GM19455 (cell line): ENCODE measurements at regions not wholly inside any gene's neighbourhood (a gene's known extent, or its start where the extent isn't known, plus 50 kb on each side); places are given as distances from the start of the nearest gene placed in this dataset.
"Not testable (repeated sequence)": the region's sequence is repeated elsewhere in the genome, so short reads cannot be mapped to it uniquely, and the experiment has no call there.

Experiments
- ATAC-seq: cut with Tn5 transposase; IDR thresholded peaks from one replicate; pipeline ENCODE4 v1.9.1; 2021; ENCODE audit not compliant: unreplicated experiment

DNA sequence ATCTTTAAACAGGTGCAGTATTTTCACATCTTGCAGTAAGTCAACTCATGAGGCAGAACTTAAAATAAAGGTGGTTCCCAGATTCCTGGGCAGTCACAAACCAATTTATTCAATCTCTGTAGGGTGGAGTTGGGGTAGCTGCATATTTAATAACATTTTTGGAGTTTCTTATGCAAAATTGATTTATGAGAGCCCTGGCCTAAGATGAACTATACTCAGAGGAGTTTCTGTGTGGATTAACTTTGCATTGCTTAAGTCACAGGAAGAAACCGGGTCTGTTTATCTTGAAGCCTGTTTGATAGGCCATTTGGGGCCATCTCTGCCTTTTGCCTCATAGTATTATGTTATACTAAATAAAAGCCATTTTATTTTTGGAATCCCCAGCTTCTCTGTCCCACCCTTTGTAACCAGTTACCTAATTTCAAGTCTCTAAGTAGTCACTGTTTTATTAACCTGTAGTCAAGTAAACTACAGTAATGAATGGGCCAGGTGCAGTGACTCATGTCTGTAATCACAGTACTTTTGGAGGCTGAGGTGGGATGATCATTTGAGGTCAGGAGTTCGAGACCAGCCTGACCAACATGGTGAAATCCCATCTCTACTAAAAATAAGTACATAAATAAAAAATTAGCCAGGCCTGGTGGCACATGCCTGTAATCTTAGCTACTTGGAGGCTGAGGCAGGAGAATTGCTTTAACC lies 104.4 kb upstream of the FAM3C start:
- no peak for ATAC-seq

DNA sequence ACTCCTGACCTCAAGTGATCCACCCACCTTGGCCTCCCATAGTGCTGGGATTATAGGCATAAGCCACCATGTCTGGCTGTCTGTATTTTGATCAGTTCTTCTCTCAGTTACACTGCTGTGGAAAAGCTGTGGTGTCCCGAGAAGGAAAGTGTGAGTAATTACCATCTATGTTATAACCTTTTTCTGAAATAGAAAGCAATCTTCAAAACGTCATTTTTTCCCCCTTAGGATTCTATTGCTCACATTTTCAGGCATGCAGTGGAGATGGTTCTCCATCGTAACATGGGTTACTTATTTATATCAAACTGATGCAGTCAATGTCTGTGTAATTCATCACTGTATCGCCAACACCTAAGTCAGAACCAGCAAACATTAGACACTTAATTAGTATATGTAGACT lies 103.5 kb upstream of the FAM3C start:
- ATAC-seq: no peak

DNA sequence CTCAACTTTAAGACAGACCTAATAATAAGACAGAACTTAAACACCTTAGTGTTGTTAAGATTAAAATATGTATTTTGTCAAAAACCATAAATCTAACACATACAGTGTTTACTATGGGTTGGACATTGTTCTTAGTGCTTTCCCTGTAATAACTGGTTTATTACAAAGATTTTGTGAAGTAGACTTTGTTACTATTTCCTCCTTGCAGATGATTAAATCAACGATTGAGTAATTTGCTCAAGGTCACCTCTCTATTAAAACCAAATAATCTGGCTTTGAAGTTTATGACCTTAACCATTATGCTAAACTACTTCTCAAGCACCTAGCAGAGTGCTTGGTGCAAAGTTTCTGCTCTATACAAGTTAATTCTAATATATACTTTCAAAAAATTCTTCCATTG lies 102.7 kb upstream of the FAM3C start:
- ATAC-seq: no peak

DNA sequence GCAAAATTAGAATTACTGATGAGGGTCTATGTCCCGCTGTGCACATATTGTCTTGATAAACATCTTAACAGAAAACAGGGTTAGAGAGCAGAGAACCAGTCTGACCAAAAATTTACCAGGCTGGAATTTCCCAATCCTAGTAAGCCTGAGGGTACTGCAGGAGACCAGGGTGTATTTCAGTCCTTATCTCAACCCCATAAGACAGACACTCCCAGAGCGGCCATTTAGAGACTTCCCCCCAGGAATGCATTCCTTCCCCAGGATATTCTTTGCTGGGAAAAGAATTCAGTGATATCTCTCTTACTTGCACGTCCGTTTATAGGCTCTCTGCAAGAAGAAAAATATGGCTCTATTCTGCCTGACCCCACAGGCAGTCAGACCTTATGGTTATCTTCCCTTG lies 101.4 kb upstream of the FAM3C start:
- not testable (repeated sequence) for ATAC-seq

DNA sequence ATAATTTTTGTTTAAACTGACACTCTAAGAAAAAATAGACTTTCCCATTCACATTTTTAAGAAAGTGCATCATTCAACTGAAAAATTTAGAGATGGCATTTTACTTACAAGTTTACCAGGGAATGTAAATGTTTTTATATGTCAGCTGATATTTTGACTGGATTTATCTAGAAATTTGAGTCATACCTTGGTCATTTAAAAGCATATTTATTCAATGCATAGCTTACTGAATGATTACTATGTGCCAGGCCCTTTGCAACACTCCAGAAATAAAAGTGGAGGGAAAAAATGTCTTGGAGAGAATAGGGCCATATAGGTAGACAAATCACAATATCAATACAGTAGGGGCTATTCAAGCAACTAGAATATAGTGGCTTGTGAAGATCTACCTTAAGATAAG lies 98.4 kb upstream of the FAM3C start:
- ATAC-seq: no peak

DNA sequence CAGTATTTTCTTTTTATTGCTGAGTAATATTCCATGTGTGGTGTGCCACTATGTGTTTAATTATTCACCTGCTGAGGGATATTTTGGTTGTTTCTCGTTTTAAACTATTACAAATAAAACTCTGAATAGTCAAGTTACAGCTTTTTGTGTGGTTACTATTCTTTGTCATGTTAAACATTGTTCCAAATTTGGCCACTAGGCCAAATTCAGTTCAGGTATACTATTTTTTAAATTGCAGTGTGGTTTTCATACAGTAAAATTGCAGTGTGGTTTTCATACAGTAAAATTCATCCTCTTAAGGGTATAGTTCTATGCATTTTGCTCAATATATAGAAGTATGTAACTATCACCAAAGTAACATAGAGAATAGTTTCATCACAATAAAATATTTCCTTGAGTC lies 97.4 kb upstream of the FAM3C start:
- ATAC-seq: no peak

DNA sequence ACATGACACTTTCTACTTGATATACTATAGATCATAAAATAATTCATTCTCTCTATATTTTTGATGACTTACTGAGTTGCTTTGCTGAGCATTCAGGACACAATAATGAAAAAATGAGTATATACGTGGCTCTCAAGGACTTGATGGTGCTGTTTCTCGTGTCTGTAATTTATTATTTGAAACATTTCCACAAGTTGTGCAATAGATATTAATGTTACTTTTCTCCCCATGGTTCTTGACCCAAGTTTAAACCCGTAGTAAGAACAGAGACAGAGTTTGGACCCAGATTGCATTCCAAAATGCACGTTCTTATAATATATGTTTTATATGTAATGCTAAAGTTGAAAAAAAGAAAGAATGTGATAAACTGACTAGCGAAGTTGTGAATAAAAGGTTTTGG lies 94.2 kb upstream of the FAM3C start:
- no peak for ATAC-seq

DNA sequence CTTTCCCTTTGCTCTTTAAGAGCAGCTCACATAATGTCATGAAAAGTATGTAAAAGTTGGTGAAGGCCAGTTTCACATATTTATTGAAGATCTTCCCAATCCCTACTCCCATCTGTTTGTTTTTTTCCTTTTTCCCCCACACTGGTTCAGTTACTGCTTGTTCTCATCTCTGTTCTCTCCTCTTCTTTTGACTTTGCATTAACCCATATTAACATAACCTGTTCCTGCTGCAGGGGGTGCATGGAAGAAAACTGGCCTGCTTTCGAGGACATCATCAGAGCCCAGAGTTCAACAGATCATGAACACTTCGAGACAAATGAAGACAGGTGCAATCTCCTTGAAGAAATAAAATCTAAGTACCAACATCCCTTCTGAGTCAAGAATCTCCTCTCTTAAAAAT lies 93.3 kb upstream of the FAM3C start:
- no peak for ATAC-seq

DNA sequence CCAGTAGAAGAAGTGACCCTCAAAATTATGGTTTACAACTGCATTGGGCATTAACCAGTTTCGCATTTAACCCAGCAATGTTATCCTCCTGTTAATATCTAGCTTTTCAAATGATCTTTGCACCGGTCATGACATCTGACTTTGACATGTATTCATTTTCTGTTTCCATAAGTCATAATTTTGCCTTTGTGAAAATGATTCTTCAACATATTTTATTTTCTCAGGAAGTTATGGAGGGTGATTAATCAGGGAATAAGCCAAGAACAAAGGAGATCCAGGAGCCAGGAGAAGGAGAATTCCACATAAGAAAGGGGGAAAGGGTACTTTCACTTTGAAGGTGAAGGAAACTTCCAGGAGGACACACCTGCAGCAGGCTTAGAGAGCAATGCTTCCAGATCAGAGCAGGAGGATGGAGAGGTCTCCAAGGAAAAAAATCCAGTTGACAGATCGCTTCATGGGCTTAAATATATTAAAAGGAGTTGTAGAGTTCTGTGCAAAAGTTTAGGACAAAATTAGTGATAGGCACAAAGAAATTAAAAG lies 92.1 kb upstream of the FAM3C start:
- ATAC-seq: no peak

DNA sequence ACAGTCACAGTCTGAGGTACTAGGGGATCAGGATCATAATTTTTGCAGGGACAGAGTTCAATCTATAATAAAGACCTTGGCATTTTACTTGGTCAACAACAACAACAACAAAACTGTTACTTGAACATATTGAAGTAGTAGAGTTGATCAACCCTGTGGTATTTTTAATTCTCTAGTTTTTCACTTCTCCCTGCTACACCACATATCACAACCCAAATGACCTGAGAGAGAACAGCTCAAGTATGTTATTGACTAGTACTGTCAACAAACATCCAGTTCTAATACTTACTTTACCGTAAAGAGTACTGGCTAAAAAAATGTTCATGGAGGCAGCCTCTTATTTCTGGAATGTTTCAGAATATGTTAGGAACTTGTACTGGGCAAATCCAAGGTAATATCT lies 90.5 kb upstream of the FAM3C start:
- no peak for ATAC-seq

DNA sequence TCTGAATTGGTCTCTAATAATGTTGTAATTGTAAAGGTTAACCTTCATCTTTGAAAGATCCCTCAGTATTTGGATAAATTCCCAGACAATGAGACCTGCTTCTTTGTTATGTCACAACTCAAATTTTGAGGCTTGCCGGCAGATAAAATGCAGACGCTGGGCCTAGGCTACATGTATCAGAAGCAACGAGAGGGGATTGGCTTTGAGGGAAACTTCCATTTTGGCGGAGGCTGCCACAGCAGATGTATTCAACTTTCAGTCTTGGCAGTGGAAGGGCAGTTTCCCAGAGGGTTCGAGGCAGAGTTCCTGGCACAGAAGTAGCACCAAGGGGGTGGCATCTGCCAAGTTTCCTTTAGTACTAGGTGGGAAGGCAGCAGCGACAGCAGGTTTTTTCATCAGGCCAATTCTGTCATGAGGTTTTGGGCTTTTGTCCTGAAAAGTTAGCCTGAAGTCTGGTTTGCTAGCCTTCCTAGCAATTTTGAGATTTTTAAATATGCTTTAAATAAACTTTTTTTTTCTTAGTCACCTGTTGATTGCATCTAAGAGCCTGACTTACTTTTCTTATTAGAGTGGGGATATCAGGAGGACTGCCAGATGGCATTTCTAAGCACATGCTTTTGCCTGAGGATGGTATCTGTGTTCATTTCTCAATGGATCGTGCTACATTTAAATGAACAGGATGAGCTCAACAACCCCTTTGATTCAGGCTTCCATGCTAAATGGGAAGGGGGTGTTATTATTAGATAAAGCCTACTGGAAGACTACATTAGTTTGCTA lies 89.5 kb upstream of the FAM3C start:
- no peak for ATAC-seq

DNA sequence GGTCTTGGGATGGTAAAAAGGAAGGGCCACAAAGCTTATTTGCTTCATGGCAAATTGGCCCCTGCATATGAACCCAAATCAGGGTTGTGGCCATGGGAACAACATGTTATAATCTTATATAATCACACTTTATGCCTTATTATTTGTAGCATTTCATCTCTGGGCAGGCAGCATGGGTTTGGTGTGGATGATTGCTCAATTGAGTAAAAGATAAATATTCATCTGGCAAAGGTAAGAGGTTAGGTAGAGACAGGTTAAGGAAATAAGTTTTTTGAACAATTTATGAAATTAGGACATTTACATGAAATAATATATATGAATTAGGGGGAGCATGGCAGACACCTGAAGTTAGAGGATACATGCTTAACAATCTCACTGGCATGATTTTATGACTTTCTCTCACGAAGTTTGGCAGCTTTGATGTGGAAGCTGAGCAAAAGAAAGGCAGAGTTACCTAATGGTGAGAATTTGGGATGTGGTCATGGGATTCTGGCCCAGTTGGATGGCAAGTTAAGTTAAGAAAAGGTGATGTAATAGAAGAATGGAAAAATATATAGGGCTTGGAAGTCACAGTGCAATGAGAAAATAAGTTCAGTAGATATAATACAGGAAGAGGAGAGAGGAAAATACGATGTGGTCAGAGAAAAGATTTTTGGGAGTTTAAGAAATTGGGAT lies 88.1 kb upstream of the FAM3C start:
- no peak for ATAC-seq

DNA sequence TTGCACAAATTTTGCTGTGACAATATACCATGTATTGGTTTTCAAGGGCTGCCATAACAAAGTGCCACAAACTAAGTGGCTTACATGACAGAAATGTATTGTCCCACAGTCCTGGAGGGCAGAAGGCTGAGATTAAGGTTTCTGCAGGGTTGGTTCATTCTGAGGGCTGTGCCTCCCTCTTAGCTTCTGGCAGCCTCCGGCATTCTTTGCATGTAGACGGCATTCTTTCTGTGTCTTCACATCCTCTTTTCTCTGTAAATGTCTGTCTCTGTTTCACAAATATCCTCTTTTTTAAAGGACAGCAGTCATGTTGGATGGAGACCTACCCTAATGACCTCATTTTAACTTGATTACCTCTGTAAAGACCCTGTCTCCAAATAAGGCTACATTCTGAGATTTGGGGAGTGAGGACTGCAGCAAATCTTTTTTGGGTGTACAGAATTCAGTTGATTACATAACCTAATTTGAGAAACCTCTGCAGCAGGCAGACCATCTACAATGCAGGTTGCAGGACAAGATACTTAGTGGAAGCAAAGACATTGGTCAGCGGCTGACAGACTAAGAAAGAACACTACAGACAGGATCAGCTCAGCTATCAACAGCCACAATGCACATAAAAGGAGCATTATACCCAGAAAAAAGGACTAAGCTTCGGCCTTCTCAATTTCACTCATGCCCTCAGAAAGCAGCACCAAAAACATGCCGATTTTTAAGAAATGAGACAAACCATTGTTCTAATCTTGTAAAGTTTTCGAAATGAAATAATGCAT lies 84.6 kb upstream of the FAM3C start:
- ATAC-seq: no peak

DNA sequence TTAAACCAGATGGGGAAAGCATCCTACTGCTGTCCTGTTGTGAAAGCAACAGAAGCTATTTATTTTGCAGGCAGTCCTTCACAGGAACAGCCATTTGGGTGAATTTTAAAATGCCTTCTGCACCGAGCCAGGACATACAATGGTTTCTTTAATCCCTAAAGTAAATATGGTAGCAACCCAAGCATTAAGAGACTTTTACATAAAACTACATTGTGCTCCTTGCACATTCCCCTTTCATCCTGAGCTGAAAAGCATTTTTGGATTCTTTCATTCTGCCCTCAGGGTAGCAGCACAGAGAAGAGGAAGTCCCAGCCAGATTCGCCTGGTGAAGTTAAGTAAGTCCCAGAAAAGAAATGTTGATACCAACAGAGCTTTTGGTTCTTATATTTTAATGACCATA lies 84.0 kb upstream of the FAM3C start:
- no peak for ATAC-seq

DNA sequence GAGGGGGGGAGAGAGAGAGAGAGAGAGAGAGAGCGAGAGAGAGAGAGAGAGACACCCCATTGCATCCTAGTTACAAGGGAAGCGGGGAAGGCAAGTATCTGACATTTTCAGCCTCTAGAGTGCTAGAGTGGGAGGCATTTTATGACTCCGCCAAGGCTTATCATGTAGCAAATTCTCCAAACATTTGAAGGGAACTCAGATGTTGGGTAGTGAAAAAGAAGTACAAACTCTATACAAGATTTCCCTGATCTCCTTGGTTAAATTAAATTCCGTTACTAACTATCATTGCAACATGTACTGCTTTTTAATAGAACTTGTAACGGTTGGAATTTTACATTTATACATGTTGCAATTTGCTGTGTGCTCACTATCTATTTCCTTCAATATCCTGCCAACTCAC lies 83.4 kb upstream of the FAM3C start:
- ATAC-seq: no peak

DNA sequence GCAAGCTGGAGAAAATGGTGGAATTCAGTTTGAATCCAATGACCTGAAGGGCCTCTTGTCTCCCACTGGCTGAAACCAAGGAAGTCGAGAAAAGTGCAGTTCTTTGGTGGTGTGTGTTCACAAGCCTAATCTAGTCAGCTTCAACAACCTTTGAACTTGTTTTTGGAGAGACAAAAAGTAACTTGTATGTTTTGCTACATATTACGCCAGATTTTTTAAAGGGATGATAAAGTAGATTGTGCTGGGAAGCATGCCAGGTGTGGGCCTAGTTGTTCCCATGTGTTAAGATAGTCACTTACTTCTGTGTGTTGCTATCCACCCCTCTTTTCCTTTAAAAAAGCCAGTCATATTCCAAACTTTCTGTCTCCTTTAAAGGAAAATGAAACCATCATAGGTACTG lies 79.7 kb upstream of the FAM3C start:
- no peak for ATAC-seq

DNA sequence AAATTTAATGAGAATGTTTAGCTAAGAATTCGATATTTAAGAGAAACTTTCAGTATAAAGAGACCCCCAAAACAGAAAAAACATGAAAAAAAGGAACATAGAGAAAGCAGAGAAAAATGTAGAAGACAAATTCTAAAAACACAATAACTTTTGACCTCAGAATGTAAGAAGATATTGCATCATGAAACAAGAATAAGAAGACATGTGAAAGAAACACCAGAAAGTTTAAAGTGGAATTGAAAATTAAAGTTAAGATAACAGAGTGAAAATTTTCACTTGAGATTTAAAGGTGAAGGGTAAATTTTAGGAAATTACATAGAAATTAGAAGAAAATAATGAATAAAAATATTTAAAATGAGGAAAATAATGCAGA lies 78.2 kb upstream of the FAM3C start:
- ATAC-seq: no peak

DNA sequence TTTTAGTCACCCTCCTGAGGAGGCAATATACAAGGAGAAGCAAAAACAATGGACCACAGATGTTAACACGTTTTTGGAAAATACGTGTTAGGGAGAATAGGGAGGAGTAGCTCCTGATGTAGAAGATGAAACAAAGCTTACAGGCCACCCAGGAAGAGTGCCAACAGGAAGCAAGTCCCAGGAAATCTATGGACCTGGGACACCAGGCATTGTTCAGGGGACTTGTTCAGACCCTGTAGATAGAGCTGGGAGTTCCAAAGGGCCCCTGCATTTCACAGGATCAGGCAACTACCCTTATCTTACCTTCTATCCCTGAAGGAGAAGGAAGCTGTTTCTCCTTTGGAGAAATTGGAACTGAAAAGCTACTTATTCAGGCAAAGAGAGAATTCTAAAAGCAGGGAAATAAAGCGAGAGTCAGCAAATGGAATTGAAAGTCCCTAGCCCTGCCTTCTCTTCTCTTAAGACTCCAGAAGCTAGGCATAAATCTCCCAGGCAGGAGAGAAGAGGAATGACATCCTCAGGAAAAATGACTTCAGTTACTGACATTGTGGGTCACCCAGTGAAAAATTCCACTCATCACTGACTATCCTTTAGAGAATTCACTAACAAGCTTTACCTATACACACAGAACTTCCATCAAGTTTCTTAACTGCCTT lies 77.7 kb upstream of the FAM3C start:
- ATAC-seq: no peak

DNA sequence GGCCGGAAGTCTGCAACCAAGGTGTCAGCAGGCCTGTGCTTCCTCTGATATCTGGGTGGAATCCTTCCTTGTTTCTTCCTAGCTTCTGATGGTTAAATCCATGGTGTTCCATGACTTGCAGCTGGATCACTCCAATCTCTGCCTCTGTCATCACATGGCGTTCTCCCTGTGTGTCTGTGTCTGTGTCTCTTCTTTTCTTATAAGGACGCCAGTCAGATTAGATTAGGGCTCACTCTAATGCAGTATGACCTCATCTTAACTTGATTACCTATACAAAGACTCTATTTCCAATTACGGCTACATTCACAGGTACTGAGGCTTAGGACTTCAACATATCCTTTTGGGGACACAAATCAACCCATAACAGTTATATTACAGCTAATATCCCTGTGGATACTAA lies 70.3 kb upstream of the FAM3C start:
- ATAC-seq: no peak

DNA sequence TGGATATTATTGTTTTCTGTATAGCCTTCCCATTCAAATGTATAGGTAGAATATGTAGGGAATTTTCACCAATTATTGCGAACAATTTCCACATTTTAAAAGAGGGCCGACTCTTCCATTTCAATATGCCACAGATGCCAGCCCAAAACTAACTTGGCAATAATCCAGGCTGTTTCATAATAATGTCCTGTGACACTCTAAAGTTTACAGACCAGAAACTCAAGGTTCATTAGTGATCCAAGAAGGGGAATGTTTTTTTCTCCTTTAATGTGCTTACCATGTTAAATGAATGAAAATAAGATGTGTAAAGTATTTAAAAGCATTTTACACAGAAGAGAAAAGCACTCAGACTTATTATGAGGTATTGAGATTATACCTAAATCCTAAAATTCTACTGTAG lies 63.0 kb upstream of the FAM3C start:
- no peak for ATAC-seq
